ENCODE measurements at regions not wholly inside any gene's neighbourhood (a gene's known extent, or its start where the extent isn't known, plus 50 kb on each side); places are given as distances from the start of the nearest gene placed in this dataset.

DNA sequence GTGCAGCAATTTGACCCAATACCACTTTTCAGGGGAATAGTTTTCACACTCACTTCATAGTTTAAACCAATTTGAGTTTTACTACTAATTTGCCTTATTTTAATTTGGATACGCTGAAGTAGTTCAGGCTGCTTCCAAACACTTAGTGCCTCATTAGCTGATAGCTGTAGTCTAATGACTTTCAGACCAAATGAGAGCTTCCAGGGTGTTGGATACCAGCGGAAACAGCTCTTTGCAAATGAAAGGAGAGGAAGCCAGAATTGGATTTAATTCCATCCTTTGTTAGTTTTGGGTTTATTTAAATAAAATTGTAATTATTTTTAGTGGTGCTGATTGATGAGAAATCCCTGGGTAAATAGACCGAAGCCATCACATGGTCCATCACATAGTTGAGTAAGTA, 158.3 kb upstream of the SEL1L start:
- TF ChIP-seq, protein P1, sequence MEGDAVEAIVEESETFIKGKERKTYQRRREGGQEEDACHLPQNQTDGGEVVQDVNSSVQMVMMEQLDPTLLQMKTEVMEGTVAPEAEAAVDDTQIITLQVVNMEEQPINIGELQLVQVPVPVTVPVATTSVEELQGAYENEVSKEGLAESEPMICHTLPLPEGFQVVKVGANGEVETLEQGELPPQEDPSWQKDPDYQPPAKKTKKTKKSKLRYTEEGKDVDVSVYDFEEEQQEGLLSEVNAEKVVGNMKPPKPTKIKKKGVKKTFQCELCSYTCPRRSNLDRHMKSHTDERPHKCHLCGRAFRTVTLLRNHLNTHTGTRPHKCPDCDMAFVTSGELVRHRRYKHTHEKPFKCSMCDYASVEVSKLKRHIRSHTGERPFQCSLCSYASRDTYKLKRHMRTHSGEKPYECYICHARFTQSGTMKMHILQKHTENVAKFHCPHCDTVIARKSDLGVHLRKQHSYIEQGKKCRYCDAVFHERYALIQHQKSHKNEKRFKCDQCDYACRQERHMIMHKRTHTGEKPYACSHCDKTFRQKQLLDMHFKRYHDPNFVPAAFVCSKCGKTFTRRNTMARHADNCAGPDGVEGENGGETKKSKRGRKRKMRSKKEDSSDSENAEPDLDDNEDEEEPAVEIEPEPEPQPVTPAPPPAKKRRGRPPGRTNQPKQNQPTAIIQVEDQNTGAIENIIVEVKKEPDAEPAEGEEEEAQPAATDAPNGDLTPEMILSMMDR (IDR thresholded peaks at IDR 0.05), result no peak
- Mint-ChIP-seq H3K4me3 (no peak overlapping the region), H3K4me1 (no peaks in the 10 kb centered on the region), H3K9me3 (peaks cover 0 to 8% (median 0%) of the 10 kb centered on the region in 7 donors), H3K27ac (no peak overlapping the region), H3K36me3 (no peaks in the 10 kb centered on the region), H3K27me3 (ENCODE audit: low read depth in 3 of 3) (peaks cover 1 to 6% (median 2%) of the 10 kb centered on the region in 3 donors)
- Histone ChIP-seq H2AFZ (ENCODE audit: insufficient read depth, low read depth, low read length, poor library complexity, severe bottlenecking) (no peak overlapping the region), H3K9ac (ENCODE audit: insufficient read depth, low read length, poor library complexity, severe bottlenecking) (no peak overlapping the region), H3K9me3 (replicated peaks in 1 of 2; ENCODE audit: control insufficient read depth in 1 of 2, insufficient read depth in 1 of 2, low read length in 2 of 2) (no peaks in the 10 kb centered on the region), H3K27me3 (ENCODE audit: control insufficient read depth in 2 of 2, insufficient read depth in 2 of 2, low read length in 2 of 2) (no peaks in the 10 kb centered on the region), H3K27ac (ENCODE audit: low read depth in 1 of 2, low read length in 2 of 2) (no peak overlapping the region), H3K4me3 (replicated peaks in 1 of 3; ENCODE audit: low read depth in 2 of 3, low read length in 3 of 3) (no peak overlapping the region), H3K4me1 (ENCODE audit: control insufficient read depth in 1 of 2, insufficient read depth in 2 of 2, low read length in 2 of 2) (no peaks in the 10 kb centered on the region), H3K79me2 (ENCODE audit: insufficient read depth, low read length) (no peaks in the 10 kb centered on the region), H3K4me2 (replicated peaks; ENCODE audit: extremely low read depth, low read length, poor library complexity, severe bottlenecking) (no peak overlapping the region), H3K36me3 (replicated peaks in 1 of 2; ENCODE audit: control insufficient read depth in 1 of 2, insufficient read depth in 2 of 2, low read length in 2 of 2) (no peaks in the 10 kb centered on the region), H4K20me1 (ENCODE audit: insufficient read depth, low read length) (no peaks in the 10 kb centered on the region)
- WGBS (ENCODE audit: insufficient coverage), result 100% methylated on average over 1 of the region's 3 CpGs
- intact Hi-C loops (cut with micrococcal nuclease), result no loop called here
- DNase-seq, result no peak

DNA sequence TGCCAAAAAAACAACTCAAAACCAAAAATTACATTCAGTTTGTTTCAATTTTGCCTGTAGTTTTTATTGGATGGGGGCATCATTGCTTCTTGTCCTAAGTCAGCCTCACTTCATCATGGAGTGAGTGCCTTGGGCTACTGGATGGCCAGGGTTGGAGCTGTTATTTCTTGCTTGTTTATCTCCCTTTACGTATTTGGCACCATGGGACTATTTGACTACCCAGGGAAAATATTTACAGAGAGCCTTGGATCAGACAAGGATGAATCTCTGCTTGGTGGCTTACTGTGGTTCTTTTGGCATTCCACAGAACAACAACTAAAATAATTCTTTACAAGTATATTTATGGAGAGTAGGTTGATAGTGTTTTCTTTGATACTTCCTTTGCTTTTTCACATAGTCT, 160.8 kb upstream of the SEL1L start:
- DNase-seq, result no peak
- peaks cover 0 to 6% (median 0%) of the 10 kb centered on the region in 7 donors for H3K9me3 Mint-ChIP-seq
- peaks cover 0 to 4% (median 0%) of the 10 kb centered on the region in 3 donors for H3K27me3 Mint-ChIP-seq (ENCODE audit: low read depth in 3 of 3)
- intact Hi-C loops (cut with micrococcal nuclease), result no loop called here
- no peak overlapping the region for H3K4me3 ChIP-seq (replicated peaks in 1 of 3; ENCODE audit: low read depth in 2 of 3, low read length in 3 of 3)
- TF ChIP-seq, protein P1 (IDR thresholded peaks at IDR 0.05), result no peak
- H3K4me3 Mint-ChIP-seq, result no peak overlapping the region
- no peaks in the 10 kb centered on the region for H3K79me2 ChIP-seq (ENCODE audit: insufficient read depth, low read length)
- H3K27ac Mint-ChIP-seq, result no peak overlapping the region
- no peak overlapping the region for H3K9ac ChIP-seq (ENCODE audit: insufficient read depth, low read length, poor library complexity, severe bottlenecking)
- no peaks in the 10 kb centered on the region for H3K4me1 Mint-ChIP-seq
- H3K4me2 ChIP-seq (replicated peaks; ENCODE audit: extremely low read depth, low read length, poor library complexity, severe bottlenecking), result no peak overlapping the region
- no peaks in the 10 kb centered on the region for H3K9me3 ChIP-seq (replicated peaks in 1 of 2; ENCODE audit: control insufficient read depth in 1 of 2, insufficient read depth in 1 of 2, low read length in 2 of 2)
- no peaks in the 10 kb centered on the region for H3K36me3 Mint-ChIP-seq
- no peaks in the 10 kb centered on the region for H4K20me1 ChIP-seq (ENCODE audit: insufficient read depth, low read length)
- no peaks in the 10 kb centered on the region for H3K27me3 ChIP-seq (ENCODE audit: control insufficient read depth in 2 of 2, insufficient read depth in 2 of 2, low read length in 2 of 2)
- H3K4me1 ChIP-seq (ENCODE audit: control insufficient read depth in 1 of 2, insufficient read depth in 2 of 2, low read length in 2 of 2), result no peaks in the 10 kb centered on the region
- no peak overlapping the region for H2AFZ ChIP-seq (ENCODE audit: insufficient read depth, low read depth, low read length, poor library complexity, severe bottlenecking)
- WGBS (ENCODE audit: insufficient coverage), result no CpG with 5 or more reads among the region's 1 CpG
- H3K27ac ChIP-seq (ENCODE audit: low read depth in 1 of 2, low read length in 2 of 2), result no peak overlapping the region
- H3K36me3 ChIP-seq (replicated peaks in 1 of 2; ENCODE audit: control insufficient read depth in 1 of 2, insufficient read depth in 2 of 2, low read length in 2 of 2), result no peaks in the 10 kb centered on the region

Data from CD14-positive monocyte (primary cell).